RWPE2 (cell line): ENCODE measurements at regions not wholly inside any gene's neighbourhood (a gene's known extent, or its start where the extent isn't known, plus 50 kb on each side); places are given as distances from the start of the nearest gene placed in this dataset.

Experiments
- ATAC-seq: fragments of 200-7000 bp; cut with Tn5 transposase; 3 replicates; pipeline ENCODE4 v1.9.1; 2021; ENCODE audit warnings: low read depth
- DNase-seq: peaks from one replicate; pipeline ENCODE4 v3.0.0-alpha.2; 2020; ENCODE audit warnings: low spot score
- H3K27ac ChIP-seq: fragments of 450-650 bp; 2 replicates; pipeline ENCODE4 v1.5.1; 2017; ENCODE audit warnings: mild to moderate bottlenecking; ENCODE audit not compliant: poor library complexity, severe bottlenecking
- H3K27me3 ChIP-seq: fragments of 250-450 bp; sonication (Bioruptor Pico); 2 replicates; pipeline ENCODE4 v1.5.1; 2021; ENCODE audit warnings: mild to moderate bottlenecking, moderate library complexity; ENCODE audit not compliant: insufficient read depth, poor library complexity, severe bottlenecking
- H3K36me3 ChIP-seq: fragments of 250-450 bp; sonication (Bioruptor Pico); 2 replicates; pipeline ENCODE4 v1.5.1; 2020; ENCODE audit warnings: low read depth, mild to moderate bottlenecking, moderate library complexity
- H3K4me1 ChIP-seq: fragments of 250-450 bp; sonication (Bioruptor Pico); 2 replicates; pipeline ENCODE4 v1.5.1; 2021; ENCODE audit warnings: mild to moderate bottlenecking, moderate library complexity; ENCODE audit not compliant: insufficient read depth, poor library complexity, severe bottlenecking
- H3K4me3 ChIP-seq: fragments of 250-450 bp; sonication (Bioruptor Pico); 2 replicates; pipeline ENCODE4 v1.5.1; 2021; ENCODE audit warnings: mild to moderate bottlenecking, moderate library complexity; ENCODE audit not compliant: severe bottlenecking
- H3K9me3 ChIP-seq: fragments of 250-450 bp; sonication (Bioruptor Pico); 2 replicates; pipeline ENCODE4 v1.5.1; 2021; ENCODE audit warnings: mild to moderate bottlenecking, moderate library complexity; ENCODE audit not compliant: severe bottlenecking
- TF ChIP-seq, protein P1 (sequence below): fragments of 450-650 bp; IDR thresholded peaks from one replicate; pipeline ENCODE4 v1.5.1; 2017; ENCODE audit warnings: mild to moderate bottlenecking, moderate library complexity; ENCODE audit not compliant: poor library complexity, severe bottlenecking

DNA sequence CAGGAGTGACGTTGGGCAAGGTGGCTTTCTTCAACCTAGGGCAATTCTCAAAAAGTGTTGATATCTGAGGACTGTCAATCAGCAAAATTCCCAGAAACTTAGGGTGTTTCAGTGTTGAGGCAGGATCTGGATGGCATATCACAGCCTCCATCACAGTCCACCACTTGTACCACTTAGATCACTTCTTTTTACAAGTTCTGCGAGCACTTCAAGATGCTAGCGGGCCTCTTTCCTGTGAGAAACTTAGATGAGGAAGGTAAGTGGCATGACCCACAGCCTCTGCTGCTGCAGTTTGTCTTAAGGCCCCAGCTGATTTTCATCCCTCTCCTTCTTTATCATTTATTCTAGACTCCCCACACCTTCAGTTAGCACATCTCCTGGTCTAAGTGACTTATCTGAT, 295.4 kb upstream of the ZNF521 start:
- H3K9me3 ChIP-seq = peaks cover 3% of the 10 kb centered on the region
- H3K4me1 ChIP-seq = no peaks in the 10 kb centered on the region
- no peak overlapping the region for H3K4me3 ChIP-seq
- TF ChIP-seq, protein P1, sequence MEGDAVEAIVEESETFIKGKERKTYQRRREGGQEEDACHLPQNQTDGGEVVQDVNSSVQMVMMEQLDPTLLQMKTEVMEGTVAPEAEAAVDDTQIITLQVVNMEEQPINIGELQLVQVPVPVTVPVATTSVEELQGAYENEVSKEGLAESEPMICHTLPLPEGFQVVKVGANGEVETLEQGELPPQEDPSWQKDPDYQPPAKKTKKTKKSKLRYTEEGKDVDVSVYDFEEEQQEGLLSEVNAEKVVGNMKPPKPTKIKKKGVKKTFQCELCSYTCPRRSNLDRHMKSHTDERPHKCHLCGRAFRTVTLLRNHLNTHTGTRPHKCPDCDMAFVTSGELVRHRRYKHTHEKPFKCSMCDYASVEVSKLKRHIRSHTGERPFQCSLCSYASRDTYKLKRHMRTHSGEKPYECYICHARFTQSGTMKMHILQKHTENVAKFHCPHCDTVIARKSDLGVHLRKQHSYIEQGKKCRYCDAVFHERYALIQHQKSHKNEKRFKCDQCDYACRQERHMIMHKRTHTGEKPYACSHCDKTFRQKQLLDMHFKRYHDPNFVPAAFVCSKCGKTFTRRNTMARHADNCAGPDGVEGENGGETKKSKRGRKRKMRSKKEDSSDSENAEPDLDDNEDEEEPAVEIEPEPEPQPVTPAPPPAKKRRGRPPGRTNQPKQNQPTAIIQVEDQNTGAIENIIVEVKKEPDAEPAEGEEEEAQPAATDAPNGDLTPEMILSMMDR = no peak
- no peaks in the 10 kb centered on the region for H3K36me3 ChIP-seq
- ATAC-seq = no peak
- no peak overlapping the region for H3K27ac ChIP-seq
- no peaks in the 10 kb centered on the region for H3K27me3 ChIP-seq
- no peak for DNase-seq

DNA sequence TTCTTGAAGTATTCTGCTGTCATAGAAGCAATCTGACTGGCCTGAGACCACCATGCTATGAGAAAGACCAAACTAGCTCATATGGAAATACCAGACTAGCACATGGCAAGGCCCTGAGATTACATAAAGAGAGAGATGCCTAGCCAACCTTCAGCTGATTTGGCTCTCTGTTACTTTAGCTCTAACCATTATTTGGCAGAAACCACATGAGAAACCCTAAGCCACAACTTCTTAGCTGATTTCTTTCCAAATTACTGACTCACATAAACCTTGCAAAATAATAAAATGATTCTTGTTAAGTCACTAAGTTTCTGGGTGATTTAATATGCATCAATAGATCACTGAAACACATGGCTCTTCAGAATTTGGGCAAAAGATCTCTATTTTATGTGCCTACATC, 295.0 kb upstream of the ZNF521 start:
- TF ChIP-seq, protein P1 = no peak
- DNase-seq (no peak), ATAC-seq (no peak)
- H3K27me3 ChIP-seq = no peaks in the 10 kb centered on the region
- no peaks in the 10 kb centered on the region for H3K36me3 ChIP-seq
- H3K4me3 ChIP-seq = no peak overlapping the region
- H3K9me3 ChIP-seq = peaks cover 1% of the 10 kb centered on the region
- H3K27ac ChIP-seq = no peak overlapping the region
- no peaks in the 10 kb centered on the region for H3K4me1 ChIP-seq

DNA sequence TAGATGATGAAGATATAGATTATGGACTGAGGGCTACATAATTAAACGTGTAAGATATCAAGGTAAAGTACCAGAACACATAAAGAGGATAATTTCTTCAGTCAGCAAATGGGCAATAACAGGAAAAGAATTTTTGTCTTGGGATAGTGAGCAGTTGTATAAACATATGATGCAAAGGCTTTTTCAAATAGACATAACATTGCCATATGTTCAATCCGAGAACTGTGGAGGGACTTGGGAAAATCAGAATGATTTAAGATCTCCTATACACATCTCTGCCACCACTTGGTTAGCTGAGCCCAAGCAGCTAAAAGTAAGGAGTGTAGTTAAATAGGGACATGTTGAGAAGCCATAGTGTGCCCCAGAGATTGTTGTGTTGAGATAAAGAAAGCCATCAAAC, 287.6 kb upstream of the ZNF521 start:
- Histone ChIP-seq H3K4me3 (no peak overlapping the region), H3K9me3 (no peaks in the 10 kb centered on the region), H3K36me3 (no peaks in the 10 kb centered on the region), H3K4me1 (no peaks in the 10 kb centered on the region), H3K27me3 (peaks cover 7% of the 10 kb centered on the region), H3K27ac (no peak overlapping the region)
- TF ChIP-seq, protein P1 = no peak
- no peak for DNase-seq
- ATAC-seq = no peak

DNA sequence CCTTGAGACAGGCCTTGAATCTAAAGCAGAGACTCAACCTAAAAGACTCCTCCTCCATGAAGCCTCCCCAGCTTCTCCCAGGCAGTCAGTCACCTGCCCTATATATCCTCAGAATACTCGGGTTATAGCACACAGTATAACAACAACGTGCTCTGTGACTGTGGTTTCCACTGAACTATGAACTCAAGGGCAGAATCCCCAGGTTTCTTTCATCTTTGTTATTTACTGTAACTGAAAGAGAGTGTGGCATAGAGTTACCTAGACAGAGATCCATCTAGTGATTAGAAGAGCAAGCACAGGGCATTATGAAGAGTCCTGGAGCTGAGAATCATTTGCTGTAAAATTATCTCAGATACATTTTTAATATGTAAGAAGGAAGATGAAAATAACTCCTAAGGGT, 281.6 kb upstream of the ZNF521 start:
- Histone ChIP-seq H3K4me1 (no peaks in the 10 kb centered on the region), H3K9me3 (no peaks in the 10 kb centered on the region), H3K4me3 (no peak overlapping the region), H3K36me3 (no peaks in the 10 kb centered on the region), H3K27ac (no peak overlapping the region), H3K27me3 (peaks cover 7% of the 10 kb centered on the region)
- DNase-seq = no peak
- TF ChIP-seq, protein P1 = no peak
- ATAC-seq = no peak

DNA sequence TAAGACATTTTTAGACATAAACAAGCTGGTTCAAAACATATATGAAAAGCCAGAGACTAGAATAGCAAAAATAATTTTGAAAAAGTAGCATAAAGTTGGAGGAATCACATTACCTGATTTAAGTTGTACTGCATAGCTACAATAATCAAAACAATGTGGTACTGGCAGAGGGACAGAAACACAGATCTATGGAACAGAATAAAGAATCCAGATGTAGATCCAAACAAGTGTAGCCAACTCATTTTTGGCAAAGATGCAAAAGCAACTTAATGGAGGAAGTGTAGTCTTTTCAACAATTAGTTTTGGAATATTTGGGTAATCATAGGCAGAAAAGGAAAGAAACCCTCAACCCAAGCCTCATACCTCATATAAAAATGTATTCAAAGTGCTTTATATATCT, 278.7 kb upstream of the ZNF521 start:
- Histone ChIP-seq H3K4me1 (no peaks in the 10 kb centered on the region), H3K27me3 (no peaks in the 10 kb centered on the region), H3K36me3 (no peaks in the 10 kb centered on the region), H3K4me3 (no peak overlapping the region), H3K9me3 (no peaks in the 10 kb centered on the region), H3K27ac (no peak overlapping the region)
- ATAC-seq (no peak), DNase-seq (no peak)
- TF ChIP-seq, protein P1 = no peak
